ENCODE measurements at regions not wholly inside any gene's neighbourhood (a gene's known extent, or its start where the extent isn't known, plus 50 kb on each side); places are given as distances from the start of the nearest gene placed in this dataset.

- in situ Hi-C loops (cut with MboI) (no loop called here), intact Hi-C loops (cut with micrococcal nuclease) (no loop called here)
- no peak for ATAC-seq
- H3K4me1 ChIP-seq (replicated peaks in 1 of 2; ENCODE audit: control insufficient read depth in 2 of 2, insufficient read depth in 2 of 2, low read length in 2 of 2), result no peaks in the 10 kb centered on the region
- BruUV-seq (replicated peaks), result no TSS peak
- DNase-seq (ENCODE audit: extremely low read depth in 1 of 4, low spot score in 3 of 4), result no peak
- TF ChIP-seq USF1 (CRISPR knock-in tag; IDR thresholded peaks at IDR 0.05) (no peak), HNRNPLL (IDR thresholded peaks at IDR 0.05; ENCODE audit: low read depth, low read length, poor library complexity, severe bottlenecking) (no peak), RBM34 (IDR thresholded peaks at IDR 0.05; ENCODE audit: borderline replicate concordance, insufficient read depth, low read length) (no peak), ETV1 (tag; conservative IDR thresholded peaks at IDR 0.05; ENCODE audit: low read depth) (no peak), SMAD4 (CRISPR knock-in tag; conservative IDR thresholded peaks at IDR 0.05) (no peak)
- no peaks in the 10 kb centered on the region for H3K27me3 ChIP-seq (ENCODE audit: control insufficient read depth in 2 of 2, insufficient read depth in 2 of 2, low read length in 2 of 2)
- H3K4me3 ChIP-seq, result no peak overlapping the region
- no peaks in the 10 kb centered on the region for H3K79me2 ChIP-seq (ENCODE audit: control insufficient read depth, insufficient read depth, low read length)
- no peaks in the 10 kb centered on the region for H3K36me3 ChIP-seq (ENCODE audit: control insufficient read depth, insufficient read depth, low read length)
- H4K20me1 ChIP-seq (replicated peaks; ENCODE audit: control insufficient read depth, insufficient read depth, low read length), result no peaks in the 10 kb centered on the region
- H3K27ac ChIP-seq (ENCODE audit: extremely low read depth, low read depth, low read length), result no peak overlapping the region
- H2AFZ ChIP-seq (ENCODE audit: low read depth, low read length), result no peak overlapping the region
- H3K9me3 ChIP-seq (replicated peaks; ENCODE audit: control insufficient read depth, insufficient read depth, low read depth, low read length), result no peaks in the 10 kb centered on the region
- no peak overlapping the region for H3K9ac ChIP-seq (ENCODE audit: insufficient read depth in 1 of 2, low read depth in 2 of 2, low read length in 2 of 2)
- CTCF ChIA-PET (ENCODE audit: low intra/inter-chr PET ratio), result no interaction called here
- POLR2A ChIA-PET, result no interaction called here
- WGBS (ENCODE audit: insufficient coverage, low coverage, missing lambda C conversion rate), result 3% methylated on average over 6 of the region's 6 CpGs
- no peaks in the 10 kb centered on the region for H3K9me1 ChIP-seq (ENCODE audit: control insufficient read depth, insufficient read depth, low read length)
- H3K4me2 ChIP-seq (ENCODE audit: insufficient read depth, low read length), result no peak overlapping the region
- no peak for FAIRE-seq
Measured at GRCh38 chr9:6113819-6114218, 98.4 kb upstream of the RANBP6 start.

DNA sequence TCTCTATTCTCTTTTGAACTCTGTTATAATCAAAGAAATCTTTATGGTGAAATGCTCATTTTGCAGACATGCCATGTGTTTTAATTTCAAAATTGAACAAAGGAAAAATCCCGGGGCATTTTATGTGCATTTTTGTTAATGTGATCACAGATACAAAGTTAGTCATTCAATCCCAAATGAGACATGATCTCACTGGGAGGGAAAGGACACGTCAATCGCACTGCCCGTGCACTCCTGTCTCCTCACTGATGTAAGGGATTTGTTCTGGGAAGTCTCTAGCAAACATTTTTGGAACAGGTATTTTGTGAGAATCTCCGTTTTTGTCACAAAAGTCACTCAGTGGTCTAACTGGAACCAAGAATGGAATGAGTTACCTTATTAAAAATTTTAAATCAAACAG is 97.9 kb upstream of the RANBP6 start:
- Histone ChIP-seq H3K27ac (ENCODE audit: extremely low read depth, low read depth, low read length) (no peak overlapping the region), H3K79me2 (ENCODE audit: control insufficient read depth, insufficient read depth, low read length) (no peaks in the 10 kb centered on the region), H3K9me3 (replicated peaks; ENCODE audit: control insufficient read depth, insufficient read depth, low read depth, low read length) (no peaks in the 10 kb centered on the region), H3K4me3 (no peak overlapping the region), H4K20me1 (replicated peaks; ENCODE audit: control insufficient read depth, insufficient read depth, low read length) (no peaks in the 10 kb centered on the region), H3K9ac (ENCODE audit: insufficient read depth in 1 of 2, low read depth in 2 of 2, low read length in 2 of 2) (no peak overlapping the region), H3K4me1 (replicated peaks in 1 of 2; ENCODE audit: control insufficient read depth in 2 of 2, insufficient read depth in 2 of 2, low read length in 2 of 2) (no peaks in the 10 kb centered on the region), H3K36me3 (ENCODE audit: control insufficient read depth, insufficient read depth, low read length) (no peaks in the 10 kb centered on the region), H3K4me2 (ENCODE audit: insufficient read depth, low read length) (no peak overlapping the region), H2AFZ (ENCODE audit: low read depth, low read length) (no peak overlapping the region), H3K9me1 (ENCODE audit: control insufficient read depth, insufficient read depth, low read length) (no peaks in the 10 kb centered on the region), H3K27me3 (ENCODE audit: control insufficient read depth in 2 of 2, insufficient read depth in 2 of 2, low read length in 2 of 2) (no peaks in the 10 kb centered on the region)
- DNase-seq (ENCODE audit: extremely low read depth in 1 of 4, low spot score in 3 of 4), result no peak
- in situ Hi-C loops (cut with MboI) (no loop called here), intact Hi-C loops (cut with micrococcal nuclease) (no loop called here)
- ATAC-seq, result no peak
- TF ChIP-seq ZNF41 (CRISPR knock-in tag; conservative IDR thresholded peaks at IDR 0.05) (no peak), ETV1 (tag; conservative IDR thresholded peaks at IDR 0.05; ENCODE audit: low read depth) (no peak), SIN3A (IDR thresholded peaks at IDR 0.05; ENCODE audit: borderline replicate concordance in 2 of 2, control insufficient read depth in 1 of 2, low read depth in 2 of 2, low read length in 2 of 2) (no peak), ZNF431 (CRISPR knock-in tag; IDR thresholded peaks at IDR 0.05) (no peak), MEF2D (tag; conservative IDR thresholded peaks at IDR 0.05; ENCODE audit: low read depth) (no peak), KLF16 (IDR thresholded peaks at IDR 0.05) (no peak), ZNF146 (CRISPR knock-in tag; IDR thresholded peaks at IDR 0.05; ENCODE audit: unreplicated experiment) (no peak), RUNX1 (IDR thresholded peaks at IDR 0.05; ENCODE audit: low read depth) (no peak)
- ChIA-PET POLR2A (no interaction called here), CTCF (ENCODE audit: low intra/inter-chr PET ratio) (no interaction called here)
- WGBS (ENCODE audit: insufficient coverage, low coverage, missing lambda C conversion rate), result 0% methylated on average over 5 of the region's 5 CpGs
- no peak for FAIRE-seq
- BruUV-seq (replicated peaks), result no TSS peak
